OCI-LY1 (cell line): ENCODE measurements at regions not wholly inside any gene's neighbourhood (a gene's known extent, or its start where the extent isn't known, plus 50 kb on each side); places are given as distances from the start of the nearest gene placed in this dataset.

Experiments used
- H2AFZ ChIP-seq: fragments of 200-600 bp; sonication (generic), shearing (Covaris generic); 2 replicates; pipeline ENCODE4 v1.6.0; 2014; ENCODE audit warnings: antibody characterized with exemption, mild to moderate bottlenecking, low read length
- H3F3A ChIP-seq: fragments of 200-600 bp; sonication (generic), shearing (Covaris generic); 2 replicates; pipeline ENCODE4 v1.6.0; 2014; ENCODE audit warnings: mild to moderate bottlenecking, antibody characterized with exemption, low read length, moderate library complexity; ENCODE audit not compliant: insufficient read depth
- H3K27ac ChIP-seq: fragments of 200-600 bp; sonication (generic); 2 replicates; pipeline ENCODE4 v1.5.1; 2014; ENCODE audit warnings: low read length, mixed run types, mild to moderate bottlenecking, low read depth; ENCODE audit not compliant: poor library complexity, severe bottlenecking
- H3K27me3 ChIP-seq: fragments of 200-600 bp; sonication (generic); 2 replicates; pipeline ENCODE4 v1.6.0; 2014; ENCODE audit warnings: antibody characterized with exemption, mild to moderate bottlenecking, low read length, moderate library complexity; ENCODE audit not compliant: insufficient read depth
- H3K36me3 ChIP-seq: fragments of 200-600 bp; sonication (generic); 2 replicates; pipeline ENCODE4 v1.6.1; 2014; ENCODE audit warnings: mild to moderate bottlenecking, antibody characterized with exemption, low read length, moderate library complexity, mixed read lengths; ENCODE audit not compliant: insufficient read depth
- H3K4me1 ChIP-seq: fragments of 200-600 bp; sonication (generic); 2 replicates; pipeline ENCODE4 v1.5.1; 2014; ENCODE audit warnings: mild to moderate bottlenecking, low read length, moderate library complexity; ENCODE audit not compliant: insufficient read depth, severe bottlenecking
- H3K4me2 ChIP-seq: fragments of 200-600 bp; sonication (generic), shearing (Covaris generic); 2 replicates; pipeline ENCODE4 v1.6.1; 2014; ENCODE audit warnings: low read length
- H3K4me3 ChIP-seq: fragments of 200-600 bp; sonication (generic); 2 replicates; pipeline ENCODE4 v1.5.1; 2014; ENCODE audit warnings: low read length, low read depth, mild to moderate bottlenecking, mixed read lengths; ENCODE audit not compliant: poor library complexity, severe bottlenecking
- H3K79me2 ChIP-seq: fragments of 200-600 bp; shearing (Covaris generic); 2 replicates; pipeline ENCODE4 v1.6.1; 2016; ENCODE audit warnings: mixed run types, low read length, mixed read lengths; ENCODE audit not compliant: insufficient read depth
- H3K9ac ChIP-seq: fragments of 200-600 bp; sonication (generic), shearing (Covaris generic); 2 replicates; pipeline ENCODE4 v1.6.1; 2014; ENCODE audit warnings: mild to moderate bottlenecking, low read length, mixed read lengths
- H3K9me2 ChIP-seq: fragments of 200-600 bp; sonication (generic), shearing (Covaris generic); 2 replicates; pipeline ENCODE4 v1.6.1; 2014; ENCODE audit warnings: low read depth, mild to moderate bottlenecking, low read length, mixed read lengths
- H3K9me3 ChIP-seq: fragments of 200-600 bp; shearing (Covaris generic); 2 replicates; pipeline ENCODE4 v1.6.1; 2014; ENCODE audit warnings: low read length, mixed read lengths
- H4K20me1 ChIP-seq: fragments of 200-600 bp; sonication (generic), shearing (Covaris generic); 2 replicates; pipeline ENCODE4 v1.6.0; 2016; ENCODE audit warnings: mild to moderate bottlenecking, low read length; ENCODE audit not compliant: insufficient read depth
- CTCF ChIP-seq: fragments of 200-600 bp; sonication (generic), shearing (Covaris generic); IDR thresholded peaks from 2 replicates; pipeline ENCODE4 v1.5.1; 2017; ENCODE audit warnings: mild to moderate bottlenecking, antibody characterized with exemption, low read length, moderate library complexity, mixed read lengths
- EZH2 ChIP-seq: fragments of 200-600 bp; sonication (generic), shearing (Covaris generic); IDR thresholded peaks from 2 replicates; pipeline ENCODE4 v1.8.0; 2017; ENCODE audit warnings: borderline replicate concordance, mixed run types, mild to moderate bottlenecking, antibody characterized with exemption, low read length, moderate library complexity, mixed read lengths

GRCh38 chr12:38144049-38144448, 172.5 kb upstream of the ALG10B start:
- Histone ChIP-seq H3K4me2 (no peak overlapping the region), H3K27ac (no peak overlapping the region), H3K9me3 (no peaks in the 10 kb centered on the region; the same call in 1 of the 2 replicates), H3K79me2 (no peaks in the 10 kb centered on the region), H3K4me3 (no peak overlapping the region), H2AFZ (no peak overlapping the region), H3K9ac (no peak overlapping the region), H3K27me3 (no peaks in the 10 kb centered on the region; the same call in 1 of the 2 replicates), H4K20me1 (no peaks in the 10 kb centered on the region), H3F3A (no peaks in the 10 kb centered on the region), H3K9me2 (no peaks in the 10 kb centered on the region), H3K36me3 (no peaks in the 10 kb centered on the region), H3K4me1 (no peaks in the 10 kb centered on the region)
- TF ChIP-seq CTCF (no peak), EZH2 (no peak)

- Histone ChIP-seq H2AFZ (no peak overlapping the region), H3K9me3 (no peaks in the 10 kb centered on the region; the same call in 1 of the 2 replicates)
- no peak for TF ChIP-seq EZH2
Measured at GRCh38 chr12:38144601-38145436, 171.8 kb upstream of the ALG10B start.

GRCh38 chr12:38149395-38150073, 167.0 kb upstream of the ALG10B start:
- no peak overlapping the region for H3K4me2 ChIP-seq

More at GRCh38 chr12:38144601-38145436, 171.8 kb upstream of the ALG10B start:
- Histone ChIP-seq H3K27me3 (no peaks in the 10 kb centered on the region; the same call in 1 of the 2 replicates), H3K4me2 (no peak overlapping the region), H4K20me1 (no peaks in the 10 kb centered on the region), H3K4me1 (no peaks in the 10 kb centered on the region), H3K27ac (no peak overlapping the region), H3K9me2 (no peaks in the 10 kb centered on the region), H3K79me2 (no peaks in the 10 kb centered on the region), H3F3A (no peaks in the 10 kb centered on the region), H3K9ac (no peak overlapping the region), H3K36me3 (no peaks in the 10 kb centered on the region), H3K4me3 (no peak overlapping the region)

More at GRCh38 chr12:38149395-38150073, 167.0 kb upstream of the ALG10B start:
- H3K9me3 ChIP-seq = no peaks in the 10 kb centered on the region; the same call in 1 of the 2 replicates
- H3F3A ChIP-seq = no peaks in the 10 kb centered on the region
- no peaks in the 10 kb centered on the region for H3K4me1 ChIP-seq
- H3K9ac ChIP-seq = no peak overlapping the region
- no peak overlapping the region for H3K4me3 ChIP-seq
- no peaks in the 10 kb centered on the region; the same call in 1 of the 2 replicates for H3K27me3 ChIP-seq
- no peaks in the 10 kb centered on the region for H3K9me2 ChIP-seq
- H3K27ac ChIP-seq = no peak overlapping the region
- TF ChIP-seq CTCF (no peak), EZH2 (no peak)
- H3K36me3 ChIP-seq = no peaks in the 10 kb centered on the region
- no peaks in the 10 kb centered on the region for H4K20me1 ChIP-seq
- no peaks in the 10 kb centered on the region for H3K79me2 ChIP-seq
- no peak overlapping the region for H2AFZ ChIP-seq
